Glutamatergic neuron (in vitro differentiated cells): ENCODE measurements at regions not wholly inside any gene's neighbourhood (a gene's known extent, or its start where the extent isn't known, plus 50 kb on each side); places are given as distances from the start of the nearest gene placed in this dataset.
"Not testable (repeated sequence)": the region's sequence is repeated elsewhere in the genome, so short reads cannot be mapped to it uniquely, and the experiment has no call there.

Experiments used
- DNase-seq: peaks from one replicate; pipeline ENCODE4 v3.0.0; 2022
- H3K27ac Mint-ChIP-seq: one replicate; pipeline ENCODE4 v1.8.0; 2020; ENCODE audit warnings: mild to moderate bottlenecking, mixed read lengths, inconsistent platforms; ENCODE audit not compliant: unreplicated experiment
- H3K27me3 Mint-ChIP-seq: one replicate; pipeline ENCODE4 v1.8.0; 2020; ENCODE audit warnings: mild to moderate bottlenecking, moderate library complexity, mixed read lengths, inconsistent platforms; ENCODE audit not compliant: unreplicated experiment
- H3K36me3 Mint-ChIP-seq: one replicate; pipeline ENCODE4 v1.8.0; 2020; ENCODE audit warnings: mild to moderate bottlenecking, mixed read lengths, inconsistent platforms; ENCODE audit not compliant: unreplicated experiment
- H3K4me1 Mint-ChIP-seq: one replicate; pipeline ENCODE4 v1.8.0; 2020; ENCODE audit warnings: mild to moderate bottlenecking, low read depth, mixed read lengths, inconsistent platforms; ENCODE audit not compliant: unreplicated experiment
- H3K4me3 Mint-ChIP-seq: one replicate; pipeline ENCODE4 v1.8.0; 2020; ENCODE audit warnings: mild to moderate bottlenecking, mixed read lengths, inconsistent platforms; ENCODE audit not compliant: unreplicated experiment
- H3K9me3 Mint-ChIP-seq: one replicate; pipeline ENCODE4 v1.8.0; 2020; ENCODE audit warnings: mild to moderate bottlenecking, moderate library complexity, mixed read lengths, inconsistent platforms; ENCODE audit not compliant: unreplicated experiment
- TF ChIP-seq, protein P1 (sequence below): fragments of 200-600 bp; sonication (generic); IDR thresholded peaks from one replicate; pipeline ENCODE4 v1.5.0; 2021; ENCODE audit not compliant: partially characterized antibody, unreplicated experiment

DNA sequence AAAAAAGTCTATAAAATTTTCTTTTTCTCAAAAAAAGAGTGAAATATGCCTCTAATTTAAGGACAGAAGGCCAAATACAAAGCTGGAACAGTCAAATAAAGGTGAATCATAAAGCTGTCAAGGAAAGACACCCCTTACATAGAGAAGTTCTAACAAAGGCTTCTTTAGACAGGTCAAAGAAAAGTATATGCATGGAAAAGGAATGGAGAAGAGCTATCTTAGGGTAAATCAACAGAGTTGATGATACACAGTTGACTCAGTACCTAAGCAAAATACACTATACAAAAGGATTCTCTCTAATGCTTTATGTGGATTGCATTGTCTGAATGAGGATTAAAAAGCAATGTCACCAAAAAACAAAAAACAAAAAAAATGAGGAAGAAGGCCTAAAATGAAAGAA is 214.8 kb downstream of the TXNL1 start:
- Mint-ChIP-seq H3K27ac (no peak overlapping the region), H3K4me1 (no peaks in the 10 kb centered on the region), H3K27me3 (peaks cover 2% of the 10 kb centered on the region), H3K4me3 (no peak overlapping the region), H3K9me3 (peaks cover 5% of the 10 kb centered on the region), H3K36me3 (peaks cover 20% of the 10 kb centered on the region)
- TF ChIP-seq, protein P1, sequence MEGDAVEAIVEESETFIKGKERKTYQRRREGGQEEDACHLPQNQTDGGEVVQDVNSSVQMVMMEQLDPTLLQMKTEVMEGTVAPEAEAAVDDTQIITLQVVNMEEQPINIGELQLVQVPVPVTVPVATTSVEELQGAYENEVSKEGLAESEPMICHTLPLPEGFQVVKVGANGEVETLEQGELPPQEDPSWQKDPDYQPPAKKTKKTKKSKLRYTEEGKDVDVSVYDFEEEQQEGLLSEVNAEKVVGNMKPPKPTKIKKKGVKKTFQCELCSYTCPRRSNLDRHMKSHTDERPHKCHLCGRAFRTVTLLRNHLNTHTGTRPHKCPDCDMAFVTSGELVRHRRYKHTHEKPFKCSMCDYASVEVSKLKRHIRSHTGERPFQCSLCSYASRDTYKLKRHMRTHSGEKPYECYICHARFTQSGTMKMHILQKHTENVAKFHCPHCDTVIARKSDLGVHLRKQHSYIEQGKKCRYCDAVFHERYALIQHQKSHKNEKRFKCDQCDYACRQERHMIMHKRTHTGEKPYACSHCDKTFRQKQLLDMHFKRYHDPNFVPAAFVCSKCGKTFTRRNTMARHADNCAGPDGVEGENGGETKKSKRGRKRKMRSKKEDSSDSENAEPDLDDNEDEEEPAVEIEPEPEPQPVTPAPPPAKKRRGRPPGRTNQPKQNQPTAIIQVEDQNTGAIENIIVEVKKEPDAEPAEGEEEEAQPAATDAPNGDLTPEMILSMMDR: no peak
- DNase-seq: no peak

- no peak for DNase-seq
- H3K36me3 Mint-ChIP-seq: peaks cover 16% of the 10 kb centered on the region
- H3K27ac Mint-ChIP-seq: no peak overlapping the region
- peaks cover 2% of the 10 kb centered on the region for H3K9me3 Mint-ChIP-seq
- no peak overlapping the region for H3K4me3 Mint-ChIP-seq
- TF ChIP-seq, protein P1: no peak
- no peaks in the 10 kb centered on the region for H3K4me1 Mint-ChIP-seq
- H3K27me3 Mint-ChIP-seq: peaks cover 3% of the 10 kb centered on the region
These were observed 216.7 kb downstream of the TXNL1 start for GRCh38 chr18:56421647-56422046.

DNA sequence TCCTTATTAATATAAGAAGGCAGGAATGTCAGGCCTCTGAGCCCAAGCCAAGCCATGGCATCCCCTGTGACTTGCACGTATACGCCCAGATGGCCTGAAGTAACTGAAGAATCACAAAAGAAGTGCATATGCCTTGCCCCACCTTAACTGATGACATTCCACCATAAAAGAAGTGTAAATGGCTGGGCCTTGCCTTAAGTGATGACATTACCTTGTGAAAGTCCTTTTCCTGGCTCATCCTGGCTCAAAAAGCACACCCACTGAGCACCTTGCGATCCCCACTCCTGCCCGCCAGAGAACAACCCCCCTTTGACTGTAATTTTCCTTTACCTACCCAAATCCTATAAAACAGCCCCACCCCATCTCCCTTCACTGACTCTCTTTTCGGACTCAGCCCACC is 217.5 kb downstream of the TXNL1 start:
- H3K9me3 Mint-ChIP-seq, DNase-seq, H3K4me1 Mint-ChIP-seq, H3K27ac Mint-ChIP-seq, H3K4me3 Mint-ChIP-seq, H3K27me3 Mint-ChIP-seq: not testable (repeated sequence)
- H3K36me3 Mint-ChIP-seq: peaks cover 20% of the 10 kb centered on the region

DNA sequence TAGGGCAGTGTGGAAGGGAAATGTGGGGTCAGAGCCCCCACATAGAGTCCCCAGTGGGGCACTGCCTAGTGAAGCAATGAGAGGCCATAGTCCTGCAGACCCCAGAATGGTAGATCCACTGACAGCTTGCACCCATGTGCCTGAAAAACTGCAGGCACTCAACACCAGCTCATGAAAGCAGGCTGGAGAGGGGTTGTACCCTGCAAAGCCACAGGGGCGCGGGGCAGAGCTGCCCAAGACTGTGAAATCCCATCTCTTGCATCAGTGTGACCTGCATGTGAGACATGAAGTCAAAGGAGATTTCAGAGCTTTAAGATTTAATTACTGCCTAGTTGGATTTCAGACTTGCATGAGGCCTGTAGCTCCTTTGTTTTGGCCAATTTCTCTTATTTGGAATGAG is 224.0 kb downstream of the TXNL1 start:
- Mint-ChIP-seq H3K27ac (no peak overlapping the region), H3K36me3 (peaks cover 28% of the 10 kb centered on the region), H3K4me3 (no peak overlapping the region), H3K27me3 (peaks cover 5% of the 10 kb centered on the region), H3K4me1 (no peaks in the 10 kb centered on the region), H3K9me3 (peaks cover 8% of the 10 kb centered on the region)
- TF ChIP-seq, protein P1: no peak
- no peak for DNase-seq

- Mint-ChIP-seq H3K4me3 (no peak overlapping the region), H3K9me3 (peaks cover 8% of the 10 kb centered on the region), H3K27ac (no peak overlapping the region), H3K36me3 (peaks cover 28% of the 10 kb centered on the region), H3K4me1 (no peaks in the 10 kb centered on the region), H3K27me3 (peaks cover 5% of the 10 kb centered on the region)
- DNase-seq: no peak
- TF ChIP-seq, protein P1: no peak
These were observed 224.5 kb downstream of the TXNL1 start for GRCh38 chr18:56413862-56414261.

GRCh38 chr18:56412951-56413350 is 225.4 kb downstream of the TXNL1 start:
- Mint-ChIP-seq H3K9me3 (peaks cover 8% of the 10 kb centered on the region), H3K27ac (no peak overlapping the region), H3K36me3 (peaks cover 22% of the 10 kb centered on the region), H3K4me1 (no peaks in the 10 kb centered on the region), H3K27me3 (peaks cover 5% of the 10 kb centered on the region), H3K4me3 (no peak overlapping the region)
- DNase-seq: no peak
- TF ChIP-seq, protein P1: no peak
